Glutamatergic neuron (in vitro differentiated cells): ENCODE measurements at regions not wholly inside any gene's neighbourhood (a gene's known extent, or its start where the extent isn't known, plus 50 kb on each side); places are given as distances from the start of the nearest gene placed in this dataset.

Experiments
- DNase-seq: peaks from one replicate; pipeline ENCODE4 v3.0.0; 2022
- H3K27ac Mint-ChIP-seq: one replicate; pipeline ENCODE4 v1.8.0; 2020; ENCODE audit warnings: mild to moderate bottlenecking, mixed read lengths, inconsistent platforms; ENCODE audit not compliant: unreplicated experiment
- H3K27me3 Mint-ChIP-seq: one replicate; pipeline ENCODE4 v1.8.0; 2020; ENCODE audit warnings: mild to moderate bottlenecking, moderate library complexity, mixed read lengths, inconsistent platforms; ENCODE audit not compliant: unreplicated experiment
- H3K36me3 Mint-ChIP-seq: one replicate; pipeline ENCODE4 v1.8.0; 2020; ENCODE audit warnings: mild to moderate bottlenecking, mixed read lengths, inconsistent platforms; ENCODE audit not compliant: unreplicated experiment
- H3K4me1 Mint-ChIP-seq: one replicate; pipeline ENCODE4 v1.8.0; 2020; ENCODE audit warnings: mild to moderate bottlenecking, low read depth, mixed read lengths, inconsistent platforms; ENCODE audit not compliant: unreplicated experiment
- H3K4me3 Mint-ChIP-seq: one replicate; pipeline ENCODE4 v1.8.0; 2020; ENCODE audit warnings: mild to moderate bottlenecking, mixed read lengths, inconsistent platforms; ENCODE audit not compliant: unreplicated experiment
- H3K9me3 Mint-ChIP-seq: one replicate; pipeline ENCODE4 v1.8.0; 2020; ENCODE audit warnings: mild to moderate bottlenecking, moderate library complexity, mixed read lengths, inconsistent platforms; ENCODE audit not compliant: unreplicated experiment
- CTCF ChIP-seq: fragments of 200-600 bp; sonication (generic); IDR thresholded peaks from one replicate; pipeline ENCODE4 v1.5.0; 2021; ENCODE audit not compliant: partially characterized antibody, unreplicated experiment

DNA sequence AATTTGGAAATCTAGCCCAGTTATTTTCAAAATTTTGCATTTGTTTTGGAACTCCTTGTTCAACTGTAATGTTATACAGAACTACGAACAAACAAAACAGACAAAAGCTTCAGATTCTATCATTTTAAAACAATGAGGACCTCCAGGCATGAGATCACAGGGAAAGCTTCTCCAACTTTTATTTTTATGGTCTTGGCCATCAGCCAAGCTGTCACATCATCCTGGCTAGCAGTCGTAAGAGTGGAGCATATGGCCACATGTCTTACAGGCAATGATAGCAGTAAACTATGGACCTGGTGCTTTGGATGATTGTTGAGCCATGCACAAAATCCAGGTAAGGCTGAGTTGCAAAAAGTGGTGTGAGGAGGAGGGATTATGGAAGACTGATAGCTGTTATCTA lies 299.6 kb downstream of the LMX1A start:
- no peak for TF ChIP-seq CTCF
- H3K9me3 Mint-ChIP-seq: no peaks in the 10 kb centered on the region
- no peaks in the 10 kb centered on the region for H3K36me3 Mint-ChIP-seq
- H3K27me3 Mint-ChIP-seq: peaks cover 2% of the 10 kb centered on the region
- no peak overlapping the region for H3K27ac Mint-ChIP-seq
- H3K4me1 Mint-ChIP-seq: peaks cover 4% of the 10 kb centered on the region
- no peak for DNase-seq
- no peak overlapping the region for H3K4me3 Mint-ChIP-seq

DNA sequence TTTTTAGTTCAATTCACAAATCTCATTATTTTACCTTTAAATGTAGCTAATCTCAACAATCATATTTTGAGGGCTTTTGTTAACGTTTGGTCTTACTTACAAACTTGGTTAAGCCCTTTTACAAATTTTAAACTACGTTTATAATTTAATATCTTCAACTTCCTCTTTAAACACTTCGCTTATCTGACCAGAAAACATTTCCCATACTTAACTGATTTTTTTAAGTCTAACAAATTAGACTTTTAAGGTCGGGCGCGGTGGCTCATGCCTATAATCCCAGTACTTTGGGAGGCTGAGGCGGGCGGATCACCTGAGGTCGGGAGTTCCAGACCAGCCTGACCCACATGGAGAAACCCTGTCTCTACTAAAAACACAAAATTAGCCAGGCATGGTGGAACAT lies 300.9 kb downstream of the LMX1A start:
- H3K9me3 Mint-ChIP-seq: no peaks in the 10 kb centered on the region

DNA sequence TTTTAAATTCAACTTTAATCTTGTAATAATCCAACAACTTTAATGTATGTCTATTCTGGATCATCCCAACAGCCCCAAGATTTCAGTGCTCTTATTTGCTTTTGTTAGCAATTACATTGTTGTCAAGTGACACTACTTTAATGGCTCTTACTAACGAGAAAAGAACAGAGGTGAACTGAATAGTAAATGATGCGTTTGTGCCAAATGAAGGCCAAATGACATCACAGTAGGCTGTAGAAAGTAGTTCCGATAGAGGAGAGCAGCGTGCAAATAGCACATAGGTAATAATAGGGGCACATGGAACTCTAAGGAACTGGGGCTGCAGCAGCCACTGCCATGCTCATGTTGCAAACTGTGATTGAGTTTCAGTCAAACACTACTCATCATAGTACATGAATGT lies 301.9 kb downstream of the LMX1A start:
- no peak for DNase-seq
- no peak overlapping the region for H3K27ac Mint-ChIP-seq
- no peaks in the 10 kb centered on the region for H3K9me3 Mint-ChIP-seq
- no peak for TF ChIP-seq CTCF
- peaks cover 6% of the 10 kb centered on the region for H3K4me1 Mint-ChIP-seq
- H3K27me3 Mint-ChIP-seq: peaks cover 2% of the 10 kb centered on the region
- no peaks in the 10 kb centered on the region for H3K36me3 Mint-ChIP-seq
- no peak overlapping the region for H3K4me3 Mint-ChIP-seq

More for the DNA sequence above, 300.9 kb downstream of the LMX1A start:
- no peak for DNase-seq
- Mint-ChIP-seq H3K4me3 (no peak overlapping the region), H3K27ac (no peak overlapping the region), H3K36me3 (no peaks in the 10 kb centered on the region), H3K27me3 (peaks cover 2% of the 10 kb centered on the region), H3K4me1 (peaks cover 4% of the 10 kb centered on the region)
- TF ChIP-seq CTCF: no peak

DNA sequence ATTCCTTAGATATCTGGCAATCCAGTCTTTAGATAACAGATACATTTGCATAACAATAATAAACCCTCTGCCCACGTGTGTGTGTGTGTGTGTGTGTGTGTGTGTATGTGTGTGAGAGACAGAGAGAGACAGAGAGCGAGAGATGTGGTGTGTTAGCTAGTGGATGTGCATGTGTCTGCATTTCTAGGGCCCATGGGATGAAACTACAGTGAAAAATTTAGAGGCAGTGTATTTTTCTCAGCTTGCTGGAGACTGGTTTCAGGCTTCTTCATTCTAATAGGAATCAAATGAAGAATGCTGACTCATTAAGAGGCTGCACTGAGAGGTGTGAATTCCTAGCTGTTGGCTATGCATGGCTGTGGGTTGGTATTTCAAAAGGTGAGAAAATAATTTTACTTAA lies 303.2 kb downstream of the LMX1A start:
- DNase-seq: no peak
- H3K36me3 Mint-ChIP-seq: peaks cover 4% of the 10 kb centered on the region
- no peak for TF ChIP-seq CTCF
- peaks cover 6% of the 10 kb centered on the region for H3K4me1 Mint-ChIP-seq
- H3K4me3 Mint-ChIP-seq: no peak overlapping the region
- peaks cover 1% of the 10 kb centered on the region for H3K27me3 Mint-ChIP-seq
- no peaks in the 10 kb centered on the region for H3K9me3 Mint-ChIP-seq
- peak overlapping the region; percentile 36 for H3K27ac Mint-ChIP-seq

DNA sequence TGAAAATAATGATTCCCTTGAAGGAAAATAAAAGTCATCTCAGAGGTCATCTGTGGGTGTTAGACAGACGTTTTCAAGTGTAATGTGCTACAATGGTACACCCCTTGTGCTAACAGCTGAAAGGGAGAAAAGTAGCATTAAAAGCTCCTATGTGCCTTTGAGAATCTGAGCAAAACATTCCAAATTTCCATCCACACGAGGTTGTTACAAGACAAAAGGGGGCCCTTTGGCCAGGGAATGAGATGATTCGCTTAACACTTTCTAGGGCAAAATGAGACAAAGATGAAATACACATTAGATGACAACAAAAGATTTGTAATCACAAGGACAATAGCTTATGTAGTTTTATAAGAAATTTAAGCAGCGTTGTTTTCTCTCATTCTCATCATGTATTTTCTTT lies 303.6 kb downstream of the LMX1A start:
- no peak overlapping the region for H3K4me3 Mint-ChIP-seq
- TF ChIP-seq CTCF: no peak
- H3K27me3 Mint-ChIP-seq: no peaks in the 10 kb centered on the region
- DNase-seq: no peak
- no peak overlapping the region for H3K27ac Mint-ChIP-seq
- peaks cover 4% of the 10 kb centered on the region for H3K36me3 Mint-ChIP-seq
- no peaks in the 10 kb centered on the region for H3K9me3 Mint-ChIP-seq
- peaks cover 6% of the 10 kb centered on the region for H3K4me1 Mint-ChIP-seq
